H1 (cell line): ENCODE measurements at regions not wholly inside any gene's neighbourhood (a gene's known extent, or its start where the extent isn't known, plus 50 kb on each side); places are given as distances from the start of the nearest gene placed in this dataset.

Source experiments
- CTCF ChIA-PET: fragments of 300-600 bp; sonication (Branson Sonifier 250); formaldehyde crosslinking; loops from one replicate; lab custom pipeline; 2021; ENCODE audit not compliant: partially characterized antibody; lab: Charles Lee
- POLR2A ChIA-PET: fragments of 300-600 bp; sonication (Branson Sonifier 250); formaldehyde crosslinking; loops from one replicate; lab custom pipeline; 2021; ENCODE audit warnings: inconsistent platforms; ENCODE audit not compliant: partially characterized antibody; lab: Charles Lee
- DNase-seq, 2 experiments: peaks; one replicate each; pipeline versions ENCODE4 v3.0.0 to v3.0.0-alpha.2; 2010 to 2022; ENCODE audit warnings: low spot score in 2 of 2, low read depth in 1 of 2, mixed read lengths in 1 of 2
- FAIRE-seq: peaks from 2 replicates; lab custom pipeline; 2011; peaks lifted over from hg19 to GRCh38; lab: Jason Lieb, UNC
- H2AFZ ChIP-seq: 2 replicates; pipeline ENCODE4 v1.8.1; 2012; ENCODE audit warnings: low read length, inconsistent platforms
- H2AK5ac ChIP-seq: 2 replicates; pipeline ENCODE4 v1.6.1; 2013; ENCODE audit warnings: low read depth, low read length
- H2BK120ac ChIP-seq: replicated peaks from 2 replicates; pipeline ENCODE3; 2013; ENCODE audit warnings: low read depth, low read length, inconsistent platforms
- H2BK12ac ChIP-seq: 2 replicates; pipeline ENCODE4 v1.6.1; 2013; ENCODE audit warnings: low read depth, low read length
- H2BK15ac ChIP-seq: 2 replicates; pipeline ENCODE4 v1.6.1; 2013; ENCODE audit warnings: low read length
- H2BK20ac ChIP-seq: 2 replicates; pipeline ENCODE4 v1.6.1; 2013; ENCODE audit warnings: low read length
- H2BK5ac ChIP-seq: 2 replicates; pipeline ENCODE4 v1.6.1; 2013; ENCODE audit warnings: low read depth, low read length
- H3K14ac ChIP-seq: 2 replicates; pipeline ENCODE4 v1.6.1; 2013; ENCODE audit warnings: inconsistent platforms; ENCODE audit not compliant: insufficient read length
- H3K18ac ChIP-seq: 2 replicates; pipeline ENCODE4 v1.6.1; 2013; ENCODE audit warnings: low read length; ENCODE audit errors: extremely low read depth
- H3K23ac ChIP-seq: 2 replicates; pipeline ENCODE4 v1.6.1; 2013; ENCODE audit warnings: inconsistent platforms; ENCODE audit not compliant: insufficient read length
- H3K23me2 ChIP-seq: 2 replicates; pipeline ENCODE4 v1.6.1; 2013; ENCODE audit warnings: low read depth, low read length
- H3K27ac ChIP-seq: 2 replicates; pipeline ENCODE4 v1.6.1; 2011; ENCODE audit warnings: low read depth, low read length, inconsistent platforms
- H3K27me3 ChIP-seq, 4 experiments: replicated peaks in 1 of 4; 1 replicate in 1 of 4; 2 replicates in 3 of 4; pipeline versions ENCODE4 v1.6.1 to v1.8.1; 2011 to 2013; ENCODE audit warnings: low read length in 3 of 4, mild to moderate bottlenecking in 3 of 4, inconsistent platforms in 2 of 4, mixed read lengths in 2 of 4, moderate library complexity in 1 of 4; ENCODE audit not compliant: control insufficient read depth in 3 of 4, insufficient read depth in 3 of 4; ENCODE audit errors: extremely low read depth in 1 of 4
- H3K36me3 ChIP-seq, 4 experiments: 2 replicates each; pipeline versions ENCODE4 v1.6.1 to v1.8.1; 2011 to 2013; ENCODE audit warnings: mild to moderate bottlenecking in 4 of 4, low read length in 3 of 4, moderate library complexity in 2 of 4, control low read depth in 1 of 4, inconsistent platforms in 1 of 4; ENCODE audit not compliant: insufficient read depth in 4 of 4, control insufficient read depth in 2 of 4
- H3K4ac ChIP-seq: replicated peaks from 2 replicates; pipeline ENCODE3; 2013; ENCODE audit warnings: low read length, low read depth, mixed read lengths, inconsistent platforms; ENCODE audit not compliant: insufficient read length
- H3K4me1 ChIP-seq, 4 experiments: replicated peaks in 1 of 4; 1 replicate in 1 of 4; 2 replicates in 3 of 4; pipeline versions ENCODE4 v1.6.1 to v1.8.1; 2011 to 2013; ENCODE audit warnings: low read length in 3 of 4, inconsistent platforms in 2 of 4, mixed read lengths in 1 of 4; ENCODE audit not compliant: insufficient read depth in 4 of 4, control insufficient read depth in 3 of 4
- H3K4me2 ChIP-seq, 2 experiments: 2 replicates each; pipeline versions ENCODE4 v1.6.1 to v1.8.1; 2011 to 2013; ENCODE audit warnings: low read depth in 2 of 2, low read length in 2 of 2, control low read depth in 1 of 2, inconsistent platforms in 1 of 2, mild to moderate bottlenecking in 1 of 2; ENCODE audit not compliant: insufficient read depth in 1 of 2
- H3K4me3 ChIP-seq, 4 experiments: fragments of 200-600, 300-600 bp in 1 of 4; sonication (generic), shearing (Covaris generic), sonication (Bioruptor Twin) in 1 of 4; 2 replicates each; pipeline versions ENCODE4 v1.5.1 to v1.8.1; 2011 to 2016; ENCODE audit warnings: low read length in 4 of 4, low read depth in 3 of 4, control low read depth in 2 of 4, inconsistent platforms in 2 of 4, mild to moderate bottlenecking in 2 of 4, mixed read lengths in 1 of 4, moderate library complexity in 1 of 4; ENCODE audit not compliant: insufficient read depth in 2 of 4; ENCODE audit errors: extremely low read depth in 1 of 4
- H3K56ac ChIP-seq: replicated peaks from 2 replicates; pipeline ENCODE3; 2013; ENCODE audit warnings: low read depth, mild to moderate bottlenecking, mixed read lengths, low read length, inconsistent platforms; ENCODE audit not compliant: insufficient read length
- H3K79me1 ChIP-seq: 2 replicates; pipeline ENCODE4 v1.6.1; 2013; ENCODE audit warnings: low read depth, low read length, control low read depth
- H3K79me2 ChIP-seq, 2 experiments: 2 replicates each; pipeline versions ENCODE4 v1.6.1 to v1.8.1; 2012 to 2013; ENCODE audit warnings: low read length in 2 of 2, mild to moderate bottlenecking in 2 of 2, inconsistent platforms in 1 of 2; ENCODE audit not compliant: insufficient read depth in 2 of 2, control insufficient read depth in 1 of 2
- H3K9ac ChIP-seq, 4 experiments: replicated peaks in 1 of 4; 1 replicate in 1 of 4; 2 replicates in 3 of 4; pipeline versions ENCODE4 v1.6.1 to v1.8.1; 2011 to 2013; ENCODE audit warnings: low read depth in 3 of 4, low read length in 3 of 4, control low read depth in 2 of 4, mild to moderate bottlenecking in 2 of 4, moderate library complexity in 2 of 4, inconsistent platforms in 1 of 4; ENCODE audit errors: extremely low read depth in 1 of 4
- H3K9me3 ChIP-seq, 2 experiments: 2 replicates each; pipeline versions ENCODE4 v1.6.1 to v1.8.1; 2012 to 2013; ENCODE audit warnings: mild to moderate bottlenecking in 2 of 2, moderate library complexity in 2 of 2, control low read depth in 1 of 2, inconsistent platforms in 1 of 2, low read depth in 1 of 2, low read length in 1 of 2, mixed read lengths in 1 of 2; ENCODE audit not compliant: insufficient read depth in 2 of 2
- H4K20me1 ChIP-seq, 2 experiments: replicated peaks in 1 of 2; 2 replicates each; pipeline versions ENCODE3 to v1.8.1; 2011 to 2013; ENCODE audit warnings: inconsistent platforms in 2 of 2, low read length in 2 of 2, mild to moderate bottlenecking in 1 of 2; ENCODE audit not compliant: insufficient read depth in 2 of 2, control insufficient read depth in 1 of 2
- H4K5ac ChIP-seq: 2 replicates; pipeline ENCODE4 v1.6.1; 2013; ENCODE audit warnings: low read length, low read depth, mixed read lengths, inconsistent platforms; ENCODE audit not compliant: insufficient read length
- H4K8ac ChIP-seq: 2 replicates; pipeline ENCODE4 v1.8.0; 2013; ENCODE audit warnings: mild to moderate bottlenecking, moderate library complexity, low read length, inconsistent platforms; ENCODE audit not compliant: insufficient read depth; ENCODE audit errors: extremely low read depth
- H4K91ac ChIP-seq: replicated peaks from 2 replicates; pipeline ENCODE3; 2013; ENCODE audit warnings: low read length, mixed read lengths, inconsistent platforms; ENCODE audit not compliant: insufficient read length
- CBX8 ChIP-seq: fragments of 300-800, 300-1000 bp; sonication (generic); IDR thresholded peaks from 2 replicates; pipeline ENCODE4 v1.7.1; 2016; ENCODE audit warnings: low read depth, low read length, borderline replicate concordance
- CTCF ChIP-seq, 3 experiments: IDR thresholded peaks; 1 replicate in 2 of 3; 2 replicates in 1 of 3; pipeline versions ENCODE4 v1.5.1 to v1.6.1; 2011; ENCODE audit warnings: low read length in 3 of 3, mild to moderate bottlenecking in 3 of 3, inconsistent platforms in 2 of 3, low read depth in 1 of 3, moderate library complexity in 1 of 3; ENCODE audit not compliant: insufficient read depth in 1 of 3; ENCODE audit errors: control extremely low read depth in 1 of 3
- RAD21 ChIP-seq, 2 experiments: IDR thresholded peaks in 1 of 2; conservative IDR thresholded peaks in 1 of 2; 2 replicates each; pipeline ENCODE4 v1.6.1; 2011; ENCODE audit warnings: low read depth in 2 of 2, low read length in 2 of 2, improper control_type of control experiment in 1 of 2, inconsistent platforms in 1 of 2, mild to moderate bottlenecking in 1 of 2, moderate library complexity in 1 of 2
- RBBP5 ChIP-seq: IDR thresholded peaks from 2 replicates; pipeline ENCODE4 v1.7.1; 2012; ENCODE audit warnings: low read depth, mild to moderate bottlenecking, inconsistent platforms, low read length, moderate library complexity, borderline replicate concordance
- WGBS, 2 experiments: shearing (Covaris generic) in 1 of 2; methylation state at CpG; one replicate each; pipeline versions ENCODE4 v1.1.6 to v1.1.7; 2013 to 2015; ENCODE audit warnings: low lambda C conversion rate in 2 of 2, mixed read lengths in 2 of 2, inconsistent platforms in 1 of 2, low coverage in 1 of 2, missing lambda C conversion rate in 1 of 2; ENCODE audit not compliant: insufficient replicate concordance in 2 of 2, insufficient coverage in 1 of 2, insufficient read length in 1 of 2; ENCODE audit errors: extremely low coverage in 1 of 2, missing lambda C conversion rate in 1 of 2; 5-methylcytosine and 5-hydroxymethylcytosine counted together

- no peak overlapping the region for H2BK5ac ChIP-seq
- H3K4me1 ChIP-seq: peaks cover 4 to 21% (median 17%) of the 10 kb centered on the region in 4 experiments
- peaks cover 2 to 10% (median 5%) of the 10 kb centered on the region in 4 experiments; a peak in 5 of 7 replicates for H3K27me3 ChIP-seq
- no peak overlapping the region for H4K5ac ChIP-seq
- no peak overlapping the region for H2AK5ac ChIP-seq
- ChIA-PET POLR2A (interaction anchor here (0.6 kb wide), 1 partner anchor 270 kb away, joined by 3 read pairs; no protein-coding TSS in a partner anchor), CTCF (interaction anchor here (0.7 to 1.3 kb wide), 4 partner anchors 70 to 347 kb away, joined by 3 to 4 read pairs (median 3); no protein-coding TSS in a partner anchor)
- no peak overlapping the region for H2BK120ac ChIP-seq
- H3K18ac ChIP-seq: no peak overlapping the region
- H3K56ac ChIP-seq: no peak overlapping the region
- H2AFZ ChIP-seq: no peak overlapping the region
- no peak overlapping the region for H2BK15ac ChIP-seq
- H3K36me3 ChIP-seq: no peaks in the 10 kb centered on the region
- TF ChIP-seq RBBP5: no peak
- TF ChIP-seq CTCF (IDR thresholded peaks at IDR 0.05; ENCODE audit: control extremely low read depth in 1 of 3, insufficient read depth in 1 of 3, low read depth in 1 of 3, low read length in 3 of 3): peak in 2 of 3 experiments; percentile 8 to 19; a peak in 3 of 4 replicates
- peak; percentile 42 to 57 for TF ChIP-seq RAD21 (IDR thresholded peaks at IDR 0.05 in 1 of 2, conservative IDR thresholded peaks at IDR 0.05 in 1 of 2; ENCODE audit: low read depth in 2 of 2, low read length in 2 of 2)
- no peak for TF ChIP-seq CBX8
- peak overlapping the region; percentile 5 for H4K91ac ChIP-seq
- H3K79me2 ChIP-seq: no peaks in the 10 kb centered on the region
- no peak overlapping the region for H4K8ac ChIP-seq
- DNase-seq (no peak), FAIRE-seq (no peak)
- no peak overlapping the region for H3K23ac ChIP-seq
- no peak overlapping the region for H3K4ac ChIP-seq
- H2BK20ac ChIP-seq: no peak overlapping the region
- H3K9me3 ChIP-seq: peaks cover 3 to 4% of the 10 kb centered on the region in 2 experiments; a peak in 1 of 4 replicates
- no peak overlapping the region for H3K4me3 ChIP-seq
- H3K23me2 ChIP-seq: no peaks in the 10 kb centered on the region
- H2BK12ac ChIP-seq: no peak overlapping the region; the same call in 1 of the 2 replicates
- no peaks in the 10 kb centered on the region for H4K20me1 ChIP-seq
- WGBS, 2 experiments: 88% methylated on average over 8 of the region's 8 CpGs; no CpG with 5 or more reads in 1 of the 2 experiments
- H3K79me1 ChIP-seq: no peaks in the 10 kb centered on the region
- H3K27ac ChIP-seq: no peak overlapping the region
- no peak overlapping the region for H3K4me2 ChIP-seq
- H3K9ac ChIP-seq: no peak overlapping the region
- H3K14ac ChIP-seq: no peak overlapping the region
These were observed 353.9 kb downstream of the LMO4 start for GRCh38 chr1:87682565-87682964.
